Neural progenitor cell (in vitro differentiated cells): ENCODE measurements at regions not wholly inside any gene's neighbourhood (a gene's known extent, or its start where the extent isn't known, plus 50 kb on each side); places are given as distances from the start of the nearest gene placed in this dataset.

Source experiments
- DNase-seq: peaks from one replicate; pipeline ENCODE4 v3.0.0-alpha.2; 2016; ENCODE audit warnings: low spot score
- H2AFZ ChIP-seq: fragments of 200-600 bp; sonication (generic); replicated peaks from 2 replicates; pipeline ENCODE4 v1.6.1; 2016; ENCODE audit warnings: antibody characterized with exemption
- H3F3A ChIP-seq: fragments of 200-600 bp; sonication (generic); 2 replicates; pipeline ENCODE4 v1.6.1; 2016; ENCODE audit warnings: antibody characterized with exemption, low read depth
- H3K27ac ChIP-seq: fragments of 200-600 bp; sonication (generic); 2 replicates; pipeline ENCODE4 v1.5.1; 2016; ENCODE audit warnings: mild to moderate bottlenecking
- H3K27me3 ChIP-seq: fragments of 200-600 bp; sonication (generic); 2 replicates; pipeline ENCODE4 v1.6.1; 2016; ENCODE audit warnings: mild to moderate bottlenecking, moderate library complexity
- H3K36me3 ChIP-seq: fragments of 200-600 bp; sonication (generic); 2 replicates; pipeline ENCODE4 v1.5.1; 2016
- H3K4me1 ChIP-seq: fragments of 200-600 bp; sonication (generic); 2 replicates; pipeline ENCODE4 v1.6.1; 2016; ENCODE audit warnings: mixed run types
- H3K4me2 ChIP-seq: fragments of 200-600 bp; sonication (generic); 2 replicates; pipeline ENCODE4 v1.6.1; 2016
- H3K4me3 ChIP-seq: fragments of 200-600 bp; sonication (generic); 2 replicates; pipeline ENCODE4 v1.5.1; 2016
- H3K79me2 ChIP-seq: fragments of 200-600 bp; sonication (generic); 2 replicates; pipeline ENCODE4 v1.6.1; 2016; ENCODE audit warnings: low read depth
- H3K9ac ChIP-seq: fragments of 200-600 bp; sonication (generic); 2 replicates; pipeline ENCODE4 v1.6.1; 2016
- H3K9me3 ChIP-seq: fragments of 200-600 bp; sonication (generic); 2 replicates; pipeline ENCODE4 v1.5.1; 2016; ENCODE audit warnings: low read depth
- H4K20me1 ChIP-seq: fragments of 200-600 bp; sonication (generic); 2 replicates; pipeline ENCODE4 v1.6.1; 2016; ENCODE audit warnings: low read depth
- H3K27ac Mint-ChIP-seq: 3 replicates; pipeline ENCODE4 v1.8.0; 2021; ENCODE audit warnings: mixed read lengths
- H3K27me3 Mint-ChIP-seq: 2 replicates; pipeline ENCODE4 v1.8.0; 2022; ENCODE audit warnings: low read depth, mild to moderate bottlenecking, inconsistent platforms, moderate library complexity, mixed read lengths; ENCODE audit not compliant: insufficient read depth
- H3K36me3 Mint-ChIP-seq: 3 replicates; pipeline ENCODE4 v1.8.0; 2021; ENCODE audit warnings: mixed read lengths
- H3K4me1 Mint-ChIP-seq: 3 replicates; pipeline ENCODE4 v1.8.0; 2021; ENCODE audit warnings: mixed read lengths
- H3K4me3 Mint-ChIP-seq: 3 replicates; pipeline ENCODE4 v1.8.0; 2021; ENCODE audit warnings: mild to moderate bottlenecking, moderate library complexity, mixed read lengths
- H3K9me3 Mint-ChIP-seq: 3 replicates; pipeline ENCODE4 v1.8.0; 2020; ENCODE audit warnings: mixed read lengths
- EZH2 ChIP-seq: fragments of 200-600 bp; sonication (generic); IDR thresholded peaks from 2 replicates; pipeline ENCODE4 v1.6.1; 2017; ENCODE audit warnings: antibody characterized with exemption, mild to moderate bottlenecking, moderate library complexity
- EZH2phosphoT487 ChIP-seq: fragments of 200-600 bp; sonication (generic); IDR thresholded peaks from 2 replicates; pipeline ENCODE4 v1.6.1; 2017; ENCODE audit warnings: antibody characterized with exemption
- TF ChIP-seq, protein P1 (sequence below): fragments of 200-600 bp; sonication (generic); IDR thresholded peaks from 2 replicates; pipeline ENCODE4 v1.5.1; 2017; ENCODE audit warnings: antibody characterized with exemption, mild to moderate bottlenecking

DNA sequence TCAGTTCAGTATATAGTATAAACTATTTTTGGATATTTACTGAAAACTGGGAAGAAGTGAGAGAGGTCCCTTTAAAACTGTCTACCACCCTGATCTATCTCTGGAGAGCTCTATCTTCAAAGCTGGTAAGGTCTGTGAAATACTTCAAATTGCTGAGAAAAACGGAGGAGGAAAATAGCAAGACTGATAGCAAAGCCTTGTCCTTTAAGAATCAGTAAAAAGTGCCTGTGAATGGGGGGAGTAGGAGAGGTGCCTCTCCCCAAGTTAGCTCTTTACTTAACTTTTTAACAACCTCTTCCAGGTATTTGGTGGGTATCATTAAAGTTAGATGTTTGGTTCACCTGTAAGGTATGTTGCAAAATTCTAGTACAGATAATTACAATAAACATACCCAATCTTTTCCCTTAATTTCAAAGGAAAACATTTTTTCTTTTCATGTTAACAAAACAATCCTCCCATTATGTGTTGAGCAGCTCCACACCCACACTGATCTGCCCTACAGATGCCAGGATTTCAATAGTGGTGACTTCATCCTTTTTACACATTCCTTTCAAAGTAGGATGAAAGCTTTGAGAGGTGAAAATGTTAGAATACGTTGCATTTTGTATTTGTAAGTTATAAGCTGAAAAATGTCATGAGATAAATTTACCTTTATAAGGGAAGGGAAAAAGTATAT, 149.2 kb downstream of the CRPPA start:
- Mint-ChIP-seq H3K4me3 (no peak overlapping the region), H3K27me3 (peaks cover 2% of the 10 kb centered on the region), H3K9me3 (no peaks in the 10 kb centered on the region), H3K36me3 (no peaks in the 10 kb centered on the region), H3K27ac (no peak overlapping the region), H3K4me1 (peaks cover 2% of the 10 kb centered on the region)
- Histone ChIP-seq H3K36me3 (no peaks in the 10 kb centered on the region), H3K4me1 (no peaks in the 10 kb centered on the region), H3F3A (no peaks in the 10 kb centered on the region), H3K9ac (no peak overlapping the region), H4K20me1 (no peaks in the 10 kb centered on the region), H3K27ac (no peak overlapping the region), H3K4me3 (no peak overlapping the region), H3K27me3 (no peaks in the 10 kb centered on the region), H3K9me3 (no peaks in the 10 kb centered on the region), H2AFZ (no peak overlapping the region), H3K4me2 (no peak overlapping the region), H3K79me2 (no peaks in the 10 kb centered on the region)
- DNase-seq, result no peak
- TF ChIP-seq, protein P1, sequence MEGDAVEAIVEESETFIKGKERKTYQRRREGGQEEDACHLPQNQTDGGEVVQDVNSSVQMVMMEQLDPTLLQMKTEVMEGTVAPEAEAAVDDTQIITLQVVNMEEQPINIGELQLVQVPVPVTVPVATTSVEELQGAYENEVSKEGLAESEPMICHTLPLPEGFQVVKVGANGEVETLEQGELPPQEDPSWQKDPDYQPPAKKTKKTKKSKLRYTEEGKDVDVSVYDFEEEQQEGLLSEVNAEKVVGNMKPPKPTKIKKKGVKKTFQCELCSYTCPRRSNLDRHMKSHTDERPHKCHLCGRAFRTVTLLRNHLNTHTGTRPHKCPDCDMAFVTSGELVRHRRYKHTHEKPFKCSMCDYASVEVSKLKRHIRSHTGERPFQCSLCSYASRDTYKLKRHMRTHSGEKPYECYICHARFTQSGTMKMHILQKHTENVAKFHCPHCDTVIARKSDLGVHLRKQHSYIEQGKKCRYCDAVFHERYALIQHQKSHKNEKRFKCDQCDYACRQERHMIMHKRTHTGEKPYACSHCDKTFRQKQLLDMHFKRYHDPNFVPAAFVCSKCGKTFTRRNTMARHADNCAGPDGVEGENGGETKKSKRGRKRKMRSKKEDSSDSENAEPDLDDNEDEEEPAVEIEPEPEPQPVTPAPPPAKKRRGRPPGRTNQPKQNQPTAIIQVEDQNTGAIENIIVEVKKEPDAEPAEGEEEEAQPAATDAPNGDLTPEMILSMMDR, result no peak
- TF ChIP-seq EZH2phosphoT487 (no peak), EZH2 (no peak)

DNA sequence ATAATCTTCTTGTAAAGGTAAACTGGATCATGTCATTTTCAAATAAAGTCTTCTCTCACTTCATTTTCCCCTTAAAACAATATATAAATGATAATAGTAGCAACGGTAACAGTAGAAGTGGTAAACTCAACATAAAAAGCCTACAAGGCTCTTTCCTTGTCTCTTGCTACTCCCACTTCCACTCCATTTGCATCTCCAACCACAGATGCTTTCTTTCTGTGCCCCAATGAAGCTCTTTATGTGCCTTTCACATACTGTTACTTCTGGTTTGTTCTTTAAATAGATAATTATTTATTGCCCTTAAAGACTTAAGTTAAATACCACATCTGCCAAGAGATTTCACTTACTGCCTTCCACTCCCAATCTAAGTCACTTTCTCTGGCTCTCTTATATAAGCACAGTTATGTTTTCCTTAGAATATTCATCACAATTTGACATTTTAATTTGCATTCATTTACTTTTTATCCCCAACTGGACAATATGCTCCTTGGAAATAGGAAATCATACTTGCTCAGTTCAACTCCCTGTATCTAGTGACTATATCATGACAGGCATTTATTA, 149.9 kb downstream of the CRPPA start:
- Histone ChIP-seq H3K27ac (no peak overlapping the region), H3K4me1 (no peaks in the 10 kb centered on the region), H3K9me3 (no peaks in the 10 kb centered on the region), H3K79me2 (no peaks in the 10 kb centered on the region), H3K4me3 (no peak overlapping the region), H3K4me2 (no peak overlapping the region), H2AFZ (no peak overlapping the region), H3K9ac (no peak overlapping the region), H4K20me1 (no peaks in the 10 kb centered on the region), H3F3A (no peaks in the 10 kb centered on the region), H3K36me3 (no peaks in the 10 kb centered on the region), H3K27me3 (no peaks in the 10 kb centered on the region)
- no peak overlapping the region for H3K4me3 Mint-ChIP-seq
- DNase-seq, result no peak
- no peaks in the 10 kb centered on the region for H3K9me3 Mint-ChIP-seq
- H3K27me3 Mint-ChIP-seq, result peaks cover 2% of the 10 kb centered on the region
- peaks cover 2% of the 10 kb centered on the region for H3K4me1 Mint-ChIP-seq
- H3K27ac Mint-ChIP-seq, result no peak overlapping the region
- H3K36me3 Mint-ChIP-seq, result no peaks in the 10 kb centered on the region
- TF ChIP-seq EZH2 (no peak), EZH2phosphoT487 (no peak)
- TF ChIP-seq, protein P1, result no peak

DNA sequence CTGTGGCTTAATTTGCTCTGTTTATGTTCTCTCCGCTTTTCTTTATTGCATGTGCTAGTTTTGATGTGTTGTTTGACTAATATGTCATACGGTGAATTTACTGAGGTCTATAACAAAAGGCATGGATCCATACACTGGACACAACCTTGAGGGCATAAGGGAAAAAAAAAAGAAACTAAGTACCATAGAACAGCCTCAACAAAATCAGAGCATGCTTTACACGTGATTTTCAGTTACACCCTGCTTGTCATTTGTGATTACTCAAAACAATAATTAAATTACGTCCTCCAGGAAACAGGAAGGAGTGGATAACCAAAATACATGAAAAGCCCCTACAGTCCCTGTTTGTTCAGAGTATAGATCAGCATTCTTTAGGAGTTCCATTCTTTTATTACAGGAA, 150.5 kb downstream of the CRPPA start:
- no peaks in the 10 kb centered on the region for H4K20me1 ChIP-seq
- no peak overlapping the region for H2AFZ ChIP-seq
- H3K4me3 ChIP-seq, result no peak overlapping the region
- no peaks in the 10 kb centered on the region for H3K79me2 ChIP-seq
- peaks cover 2% of the 10 kb centered on the region for H3K4me1 Mint-ChIP-seq
- no peak overlapping the region for H3K4me3 Mint-ChIP-seq
- no peaks in the 10 kb centered on the region for H3K27me3 ChIP-seq
- no peaks in the 10 kb centered on the region for H3K36me3 Mint-ChIP-seq
- no peak overlapping the region for H3K4me2 ChIP-seq
- H3K27ac Mint-ChIP-seq, result no peak overlapping the region
- no peaks in the 10 kb centered on the region for H3K9me3 ChIP-seq
- TF ChIP-seq EZH2phosphoT487 (no peak), EZH2 (no peak)
- TF ChIP-seq, protein P1, result no peak
- no peaks in the 10 kb centered on the region for H3K4me1 ChIP-seq
- H3K27ac ChIP-seq, result no peak overlapping the region
- DNase-seq, result no peak
- no peaks in the 10 kb centered on the region for H3K9me3 Mint-ChIP-seq
- H3K9ac ChIP-seq, result no peak overlapping the region
- no peaks in the 10 kb centered on the region for H3F3A ChIP-seq
- H3K36me3 ChIP-seq, result no peaks in the 10 kb centered on the region
- H3K27me3 Mint-ChIP-seq, result peaks cover 2% of the 10 kb centered on the region
